GM18868 (cell line): ENCODE measurements at regions not wholly inside any gene's neighbourhood (a gene's known extent, or its start where the extent isn't known, plus 50 kb on each side); places are given as distances from the start of the nearest gene placed in this dataset.

ENCODE experiments used
- ATAC-seq: cut with Tn5 transposase; IDR thresholded peaks from one replicate; pipeline ENCODE4 v1.9.1; 2021; ENCODE audit warnings: mild to moderate bottlenecking, moderate library complexity; ENCODE audit not compliant: unreplicated experiment

DNA sequence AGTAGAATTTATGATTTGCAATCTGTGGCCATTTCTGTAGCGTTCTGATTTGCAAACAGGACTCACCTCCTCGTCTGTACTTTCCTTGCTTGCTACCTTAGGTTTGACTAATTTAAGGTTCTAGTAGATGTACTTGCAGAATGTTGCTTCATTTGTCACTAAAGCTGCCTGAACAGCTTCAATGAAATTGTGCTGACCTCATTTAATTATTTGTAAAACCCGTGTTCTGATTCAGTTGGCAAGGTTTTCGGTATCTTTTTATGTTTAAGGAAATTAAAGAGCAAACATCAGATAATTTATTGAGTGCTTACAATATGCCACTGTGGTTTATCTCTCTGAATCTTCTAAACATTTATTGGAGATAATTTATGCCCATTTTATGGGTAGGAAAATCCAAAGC lies 284.9 kb upstream of the EEF2KMT start:
- no peak for ATAC-seq

DNA sequence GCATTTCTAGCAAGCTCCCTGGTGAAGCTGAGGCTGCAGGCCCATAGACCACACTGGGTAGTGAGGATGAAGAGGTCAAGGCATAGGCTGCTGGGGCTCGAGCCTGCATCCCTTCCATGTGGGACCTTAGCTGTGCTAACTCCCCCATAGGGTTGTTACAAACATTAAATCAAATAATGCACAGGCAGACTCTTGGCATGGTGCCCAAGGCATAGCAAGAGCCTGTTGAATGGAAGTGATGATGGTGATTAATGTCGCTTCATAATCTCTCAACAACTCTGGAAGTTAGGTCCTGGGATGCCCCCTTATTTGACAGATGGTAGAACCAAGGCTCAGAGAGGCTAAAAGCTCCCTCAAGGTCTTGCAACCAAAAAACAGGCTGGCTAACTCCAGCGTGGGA lies 283.9 kb upstream of the EEF2KMT start:
- no peak for ATAC-seq

DNA sequence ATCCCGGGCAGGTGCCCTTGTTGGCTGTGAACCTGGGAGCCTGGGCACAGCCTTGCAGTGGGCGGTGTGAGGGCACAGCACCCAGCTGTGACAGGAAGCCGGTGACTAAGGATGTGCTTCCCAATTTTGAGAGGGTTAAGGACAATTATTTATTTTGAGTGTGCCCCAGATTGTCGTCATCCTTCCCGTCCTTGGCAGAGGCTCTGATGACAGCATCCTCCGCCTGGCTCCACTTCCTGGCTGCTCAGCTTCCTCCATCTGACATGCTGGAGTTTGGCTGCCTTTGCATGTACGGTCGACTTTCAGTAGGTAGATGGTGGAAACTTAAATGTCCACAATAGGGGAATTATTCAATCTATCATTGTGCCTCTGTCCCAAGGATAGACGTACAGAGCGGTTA lies 282.4 kb upstream of the EEF2KMT start:
- no peak for ATAC-seq

DNA sequence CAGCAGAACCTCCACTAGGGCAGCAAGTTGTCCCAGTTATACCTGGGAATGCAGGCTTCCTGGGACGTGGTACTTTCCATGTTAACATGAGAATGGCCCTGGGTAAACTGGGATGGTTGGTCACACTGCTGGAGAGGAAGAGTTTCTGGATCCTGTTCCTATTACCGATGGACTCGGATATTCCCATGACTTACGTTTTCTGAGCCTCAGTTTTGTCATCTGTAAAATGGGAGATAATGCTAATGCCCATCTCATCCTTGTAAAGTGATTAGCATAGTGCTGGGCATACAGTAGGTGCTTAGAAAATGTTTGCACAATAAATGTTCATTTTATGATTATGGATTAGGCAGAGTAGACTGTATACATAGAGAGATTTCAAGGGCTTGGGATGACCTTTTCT lies 280.9 kb upstream of the EEF2KMT start:
- ATAC-seq = no peak

DNA sequence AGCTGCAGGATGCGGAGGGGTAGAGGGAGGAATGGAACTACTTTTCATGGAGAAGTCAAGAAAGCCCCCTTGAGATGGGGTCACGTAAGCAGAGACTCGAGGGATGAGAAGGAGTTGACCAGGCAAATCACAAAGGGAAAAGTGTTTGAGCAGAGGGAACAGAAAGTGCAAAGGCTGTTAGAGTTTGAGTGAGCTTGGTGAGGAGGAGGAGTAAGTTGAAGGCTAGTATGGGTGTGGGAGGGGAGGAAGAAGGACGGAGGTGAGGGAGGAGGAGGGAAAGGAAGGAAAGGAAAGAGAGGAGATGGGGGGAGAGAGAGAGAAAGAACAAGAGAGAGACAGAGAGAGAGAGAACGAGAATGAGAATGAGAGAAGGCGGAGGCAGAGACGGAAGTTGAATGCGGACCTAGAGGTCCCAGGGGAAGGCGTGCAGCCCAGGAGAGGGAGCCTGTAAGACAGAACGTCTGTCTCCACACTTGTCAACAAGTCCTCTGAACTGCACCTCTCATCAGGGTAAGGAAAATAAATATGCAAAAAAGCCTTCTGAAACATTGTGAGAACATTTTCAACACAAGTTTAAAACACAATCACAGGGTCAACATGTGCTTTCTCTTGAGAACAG lies 279.8 kb upstream of the EEF2KMT start:
- no peak for ATAC-seq

DNA sequence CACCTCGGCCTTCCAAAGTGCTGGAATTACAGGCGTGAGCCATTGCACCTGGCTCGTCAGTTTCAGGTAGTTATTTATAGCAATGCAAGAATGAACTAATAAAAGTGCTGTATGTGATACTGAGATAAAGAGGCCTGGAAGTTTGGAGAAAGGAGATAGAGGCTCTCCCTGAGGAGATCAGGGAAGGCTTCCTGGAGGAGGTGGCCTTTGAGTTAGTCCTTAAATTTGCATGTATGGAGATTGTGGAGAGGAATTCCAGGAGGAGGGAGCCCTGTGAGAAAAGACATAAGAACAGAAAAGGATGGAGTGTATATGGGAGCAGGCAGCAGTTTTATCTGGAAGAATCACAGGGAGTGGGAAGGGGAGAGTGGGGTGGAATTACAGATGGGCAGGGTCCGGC lies 276.6 kb upstream of the EEF2KMT start:
- ATAC-seq = no peak

DNA sequence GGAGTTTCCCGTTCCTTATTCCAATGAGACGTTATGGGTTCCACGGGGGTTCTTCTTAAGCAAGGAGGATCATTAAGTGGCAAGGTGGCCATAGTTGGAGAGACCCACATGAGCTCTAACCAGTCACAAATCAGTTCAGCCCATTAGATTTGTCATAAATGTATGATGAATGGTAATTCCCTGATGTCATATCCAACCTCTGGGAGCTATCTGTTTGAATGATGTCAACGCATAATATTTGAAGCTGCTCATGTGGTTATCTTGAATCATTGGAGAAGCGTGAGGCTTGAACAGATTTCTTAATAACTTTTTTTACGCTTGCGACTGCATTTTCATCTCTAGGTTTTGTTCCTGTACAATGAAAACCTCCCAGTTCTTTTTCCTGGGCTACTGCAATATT lies 270.4 kb upstream of the EEF2KMT start:
- no peak for ATAC-seq

DNA sequence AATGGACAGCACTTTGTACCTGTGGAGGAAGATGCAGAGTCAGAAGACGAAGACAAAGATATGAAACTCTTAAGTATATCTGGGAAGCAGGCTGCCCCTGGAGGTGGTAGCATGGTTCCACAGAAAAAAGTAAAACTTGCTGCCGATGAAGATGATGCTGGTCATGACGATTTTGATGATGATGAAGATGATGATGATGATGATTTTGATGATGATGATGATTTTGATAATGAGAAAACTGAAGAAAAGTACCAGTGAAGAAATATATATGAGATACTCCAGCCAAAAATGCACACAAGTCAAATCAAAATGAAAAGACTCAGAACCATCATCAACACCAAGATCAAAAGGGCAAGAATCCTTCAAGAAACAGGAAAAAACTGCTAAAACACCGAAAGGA lies 268.5 kb upstream of the EEF2KMT start:
- ATAC-seq = no peak

DNA sequence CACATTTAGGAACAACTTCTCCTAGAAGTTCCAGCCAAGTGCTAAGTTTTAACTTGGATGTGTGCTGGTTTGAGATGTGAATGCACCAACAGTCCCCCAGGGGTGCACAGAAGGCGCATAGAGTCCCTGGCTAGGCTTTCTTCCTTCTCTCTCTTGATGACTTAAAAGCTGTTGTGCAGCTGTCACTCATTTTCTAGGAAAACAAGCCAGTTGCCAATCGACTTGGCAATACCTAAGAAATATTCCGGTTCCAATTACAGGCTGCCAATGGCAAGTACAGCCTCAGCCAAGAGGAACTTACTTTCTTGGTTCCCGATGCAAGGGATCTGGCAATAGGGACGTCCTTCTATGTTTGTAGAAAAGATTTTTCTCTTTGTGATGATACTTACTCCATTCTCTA lies 266.6 kb upstream of the EEF2KMT start:
- no peak for ATAC-seq

DNA sequence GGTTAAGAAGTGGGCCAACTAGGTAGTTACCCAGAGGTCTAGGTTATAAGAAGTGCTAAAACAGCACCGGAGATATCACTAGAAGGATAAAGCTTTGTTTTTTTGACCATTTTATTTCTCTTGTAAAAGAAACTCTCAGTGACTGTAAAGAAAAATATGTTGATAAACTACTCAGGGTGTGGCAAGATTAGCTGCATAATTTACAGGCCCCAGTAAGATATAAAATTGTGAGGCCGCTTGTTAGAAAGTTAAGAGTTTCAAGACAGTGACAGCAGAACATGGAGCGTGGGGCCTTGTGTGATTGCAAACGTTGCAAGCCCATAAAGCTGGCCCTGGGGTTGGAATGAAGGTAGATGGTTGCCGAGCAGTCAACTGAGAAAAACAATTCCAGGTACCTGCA lies 263.7 kb upstream of the EEF2KMT start:
- no peak for ATAC-seq

DNA sequence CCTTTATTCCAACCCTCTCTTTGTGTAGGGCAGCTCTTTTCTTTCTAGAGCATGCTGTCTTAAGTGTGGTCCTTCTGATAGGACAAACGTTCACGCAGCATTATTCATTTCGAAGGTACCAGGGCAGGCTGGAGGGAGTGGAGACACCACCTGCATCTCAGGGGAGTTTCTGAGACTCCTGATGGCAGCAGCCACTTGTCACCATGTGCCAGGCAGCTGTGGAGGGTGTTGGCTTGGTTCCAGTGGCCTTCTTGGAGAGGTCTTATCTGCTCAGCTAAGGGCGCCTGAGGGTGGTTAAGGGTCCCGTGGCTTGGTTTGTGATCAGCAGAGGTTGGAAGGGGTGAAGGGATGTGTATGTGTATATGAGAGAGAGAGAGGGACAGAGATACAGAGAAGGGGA lies 257.1 kb upstream of the EEF2KMT start:
- ATAC-seq = no peak

DNA sequence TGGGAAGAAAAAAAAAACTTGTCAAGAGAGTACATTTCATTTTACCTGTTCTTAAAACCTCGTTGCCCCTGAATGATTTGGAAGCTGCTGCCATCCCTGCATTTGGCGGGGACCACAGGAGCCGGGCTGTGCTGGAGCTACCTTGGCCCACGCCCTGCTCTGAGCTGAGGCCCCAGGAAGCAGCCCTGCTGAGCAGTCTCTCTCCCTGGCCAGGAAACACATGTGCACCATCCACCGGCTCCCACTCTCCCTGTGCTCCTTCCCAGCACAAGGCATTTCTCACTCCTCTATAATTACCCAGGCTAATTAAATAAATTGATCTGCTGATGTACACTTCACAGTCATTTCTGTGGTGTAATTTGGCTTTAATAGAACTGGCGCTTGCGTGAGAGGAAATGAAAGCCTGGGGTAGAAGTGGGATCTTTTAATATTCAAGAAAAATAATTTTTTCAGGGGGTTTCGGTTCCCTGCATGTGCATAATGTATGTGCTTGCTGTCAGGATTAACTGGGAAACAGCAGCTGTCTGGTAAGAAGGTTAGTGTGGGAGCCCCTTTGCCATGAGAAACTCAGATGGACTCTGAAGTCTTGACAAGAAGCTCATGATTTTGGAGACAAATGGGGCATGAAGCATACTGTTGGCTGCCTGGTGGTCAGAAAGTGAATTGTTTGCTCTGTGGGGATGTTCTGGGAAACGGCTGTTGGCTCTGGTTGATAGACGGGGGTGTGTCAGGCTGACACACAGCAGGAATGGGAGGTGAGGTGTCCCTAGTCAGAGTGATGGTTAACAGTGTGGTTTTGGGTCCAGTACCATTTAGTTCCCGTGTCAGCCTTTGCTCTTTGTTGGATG lies 252.3 kb upstream of the EEF2KMT start:
- ATAC-seq = no peak

DNA sequence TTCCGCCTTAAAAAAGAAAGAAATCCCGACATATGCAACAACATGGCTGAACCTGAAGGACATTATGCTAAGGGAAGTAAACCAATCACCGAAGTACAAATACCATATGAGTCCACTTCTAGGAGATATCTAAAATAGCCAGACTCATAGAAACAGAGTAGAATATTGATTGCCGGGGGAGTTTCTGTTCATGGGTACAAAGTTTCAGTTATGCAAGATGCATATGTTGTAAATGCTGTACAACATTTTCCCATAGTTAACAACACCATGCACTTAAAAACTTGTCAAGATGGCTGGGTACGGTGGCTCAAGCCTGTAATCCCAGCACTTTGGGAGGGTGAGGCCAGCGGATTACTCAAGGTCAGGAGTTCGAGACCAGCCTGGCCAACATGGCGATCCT lies 251.5 kb upstream of the EEF2KMT start:
- no peak for ATAC-seq

DNA sequence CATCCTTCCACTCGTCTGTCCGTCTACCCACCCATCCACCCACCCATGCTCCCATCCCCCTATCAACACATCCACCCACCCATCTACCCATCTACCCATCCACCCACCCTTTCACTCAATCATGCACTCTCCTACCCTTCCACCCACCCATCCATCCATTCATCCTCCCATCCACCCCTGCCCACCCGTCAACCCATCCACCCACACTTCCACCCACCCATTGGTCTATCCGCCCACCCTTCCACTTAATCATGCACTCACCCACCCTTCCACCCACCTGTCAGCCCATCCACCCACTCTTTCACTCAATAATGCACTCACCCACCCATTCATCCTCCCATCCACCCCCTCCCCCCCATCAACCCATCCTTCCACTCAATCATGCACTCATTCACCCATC lies 250.0 kb upstream of the EEF2KMT start:
- ATAC-seq = no peak

DNA sequence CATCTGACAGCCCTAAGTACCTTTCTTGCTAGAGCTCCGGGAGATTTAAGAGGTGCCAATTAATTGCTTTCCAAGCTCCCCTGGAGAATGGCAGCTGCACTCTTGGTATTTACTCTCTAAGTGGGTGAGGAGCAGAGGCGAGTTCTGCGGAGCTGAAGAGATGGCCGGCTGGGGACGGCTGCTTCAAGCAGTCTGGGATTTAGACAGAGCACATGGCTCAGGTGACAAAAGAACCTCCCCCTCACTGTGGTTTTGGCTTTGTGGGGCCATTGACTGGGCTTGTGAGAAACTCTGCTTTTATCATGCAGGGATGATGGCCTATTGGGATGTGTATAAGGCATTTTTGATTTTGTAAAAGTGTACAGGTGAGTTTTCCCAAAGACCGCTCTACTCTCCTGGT lies 239.3 kb upstream of the EEF2KMT start:
- ATAC-seq = no peak

DNA sequence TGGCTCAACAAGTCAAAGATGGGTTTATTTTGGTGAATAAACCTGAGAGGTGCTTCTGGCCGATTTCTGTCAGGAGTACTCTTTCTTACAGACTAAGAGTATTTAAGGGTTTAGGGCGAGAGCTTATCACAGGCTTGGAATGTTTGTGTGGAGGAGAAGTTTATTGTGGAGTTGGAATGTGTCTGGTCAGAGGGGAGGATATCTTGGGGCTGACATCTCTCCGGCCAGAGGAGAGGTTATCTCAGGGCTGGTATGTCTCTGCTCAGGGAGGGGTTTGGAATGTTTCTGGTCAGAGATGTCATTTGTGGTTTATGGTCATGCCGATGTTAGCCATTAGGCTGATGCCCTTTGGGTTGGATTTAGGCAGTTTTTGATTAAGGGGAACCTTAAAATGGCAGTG lies 236.4 kb upstream of the EEF2KMT start:
- ATAC-seq = no peak

DNA sequence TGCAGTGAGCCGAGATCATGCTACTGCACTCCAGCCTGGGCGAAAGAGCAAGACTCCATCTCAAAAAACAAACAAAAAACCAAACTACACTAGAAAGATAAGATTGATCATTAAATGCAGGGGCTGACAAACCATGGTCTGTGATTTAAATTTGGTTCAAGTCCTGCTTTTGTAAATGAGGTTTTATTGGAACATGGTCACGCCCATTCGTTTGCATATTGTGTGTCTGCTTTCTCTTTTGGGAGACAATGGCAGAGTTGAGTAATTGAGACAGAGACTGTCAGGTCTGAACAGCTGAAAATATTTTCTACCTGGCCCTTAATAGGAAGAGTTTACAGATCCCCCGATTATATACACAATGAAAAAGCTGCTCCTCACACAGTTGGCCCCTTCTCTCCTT lies 235.5 kb upstream of the EEF2KMT start:
- ATAC-seq = no peak

DNA sequence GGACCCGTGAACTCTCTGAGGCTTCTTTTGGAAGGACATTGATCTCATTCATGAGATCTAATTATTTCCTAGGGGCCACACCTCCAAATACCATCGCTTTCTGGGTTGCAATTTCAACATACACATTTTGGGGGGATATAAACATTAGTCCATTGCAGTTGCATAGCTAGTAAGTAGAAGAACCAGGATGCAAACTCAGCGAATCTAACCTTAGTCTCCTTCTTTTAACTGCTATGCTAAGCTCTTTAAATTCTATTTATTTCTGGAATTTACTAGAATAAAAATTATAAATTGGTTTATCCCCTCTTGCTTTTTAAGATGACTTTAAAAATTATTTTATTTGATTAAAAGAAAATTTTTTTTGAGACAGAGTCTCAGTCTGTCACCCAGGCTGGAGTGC lies 232.5 kb upstream of the EEF2KMT start:
- ATAC-seq = no peak

DNA sequence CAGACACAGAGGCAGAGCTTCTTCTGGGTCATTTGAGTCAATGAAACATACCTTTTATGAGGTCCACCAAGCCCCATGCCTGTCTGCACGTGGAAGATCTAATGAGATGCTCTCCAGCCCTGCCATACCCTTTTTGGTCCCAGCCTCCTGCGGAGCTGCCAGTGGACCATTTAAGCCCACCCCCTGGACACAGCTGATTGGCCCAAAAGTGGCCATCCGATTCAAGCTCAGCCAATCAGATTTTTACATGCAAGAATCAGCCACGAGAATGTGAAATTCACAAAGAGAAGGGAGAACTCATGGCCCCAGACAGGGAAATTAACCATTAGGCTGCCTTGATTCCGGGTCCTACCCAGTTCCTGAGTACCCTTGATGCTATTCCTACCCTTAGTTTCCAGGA lies 231.0 kb upstream of the EEF2KMT start:
- no peak for ATAC-seq

DNA sequence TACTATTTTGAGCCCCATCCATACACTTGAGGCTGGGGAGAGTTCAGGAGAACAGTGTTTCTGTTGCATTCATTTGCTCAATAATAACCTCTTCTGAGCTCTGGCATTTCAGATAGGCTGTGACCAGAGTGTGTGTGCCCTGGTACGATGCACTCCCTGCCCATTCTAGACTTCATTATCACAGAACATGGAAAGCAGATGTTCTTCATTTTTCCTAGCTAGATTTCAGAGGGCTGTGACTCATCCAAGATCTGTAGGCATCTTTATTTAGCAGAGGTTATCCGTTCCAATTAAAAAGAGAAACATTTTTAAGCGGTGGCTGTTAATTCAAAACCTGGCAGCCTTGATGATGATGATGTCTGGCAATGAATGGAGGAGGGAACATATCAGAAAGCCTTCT lies 228.8 kb upstream of the EEF2KMT start:
- no peak for ATAC-seq

DNA sequence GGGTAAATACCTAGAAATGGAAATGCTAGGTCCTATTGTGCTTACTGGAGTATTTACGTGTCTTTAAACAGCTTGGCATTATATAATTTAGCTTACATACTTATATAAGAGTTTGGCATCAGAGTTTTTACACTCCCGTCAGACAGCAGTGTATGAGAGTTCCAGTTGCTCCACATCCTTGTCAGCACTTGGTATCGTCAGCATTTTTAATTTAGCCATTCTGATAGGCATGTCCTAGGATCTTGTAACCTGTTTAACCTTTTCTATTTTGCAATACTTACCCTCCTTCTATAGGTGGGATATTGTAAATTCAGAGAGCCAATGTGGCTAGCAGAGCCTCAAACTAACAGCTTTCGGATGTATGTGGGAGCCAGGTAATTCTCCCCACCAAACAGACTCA lies 228.3 kb upstream of the EEF2KMT start:
- ATAC-seq = no peak

DNA sequence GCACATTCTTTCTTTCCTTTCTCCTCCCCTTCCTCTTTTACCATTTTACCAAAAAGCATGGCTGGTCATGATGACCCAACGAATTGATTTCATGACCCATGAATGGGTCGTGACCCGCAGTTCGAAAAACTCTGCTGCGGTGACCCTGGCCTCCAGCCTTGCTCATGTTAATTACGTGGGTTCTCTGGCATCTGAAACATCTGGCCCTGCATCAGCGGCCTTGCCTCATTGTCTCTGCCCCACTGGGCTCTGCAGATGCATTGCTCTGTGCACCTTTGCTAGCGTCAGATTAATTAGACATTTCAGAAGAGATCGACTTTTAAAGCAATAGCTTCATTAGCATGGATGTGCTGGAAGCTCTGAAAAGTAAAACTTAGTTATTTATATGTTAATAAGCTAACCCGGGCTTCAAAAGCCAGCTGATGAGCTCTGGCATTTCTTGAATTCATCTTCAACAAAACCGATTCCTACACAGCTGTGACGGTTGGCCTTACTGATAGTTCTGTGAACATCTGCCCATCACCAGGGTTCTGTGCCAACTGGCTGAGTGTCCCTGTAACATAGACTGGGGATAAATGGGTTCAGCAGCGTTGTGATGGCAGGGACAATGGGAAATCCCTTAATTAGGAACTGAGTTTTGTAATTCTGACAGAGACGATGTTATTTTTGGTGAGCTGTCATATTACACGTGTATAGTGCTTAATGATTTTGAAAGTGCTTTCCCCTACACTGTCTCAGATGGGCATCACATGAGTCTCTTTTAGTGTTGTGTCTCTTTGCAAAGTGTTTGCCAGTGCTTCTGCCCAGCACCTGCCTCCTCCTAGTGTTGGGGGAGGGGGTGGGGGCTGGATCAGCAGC lies 225.9 kb upstream of the EEF2KMT start:
- no peak for ATAC-seq
